ENCODE measurements at regions not wholly inside any gene's neighbourhood (a gene's known extent, or its start where the extent isn't known, plus 50 kb on each side); places are given as distances from the start of the nearest gene placed in this dataset.

DNA sequence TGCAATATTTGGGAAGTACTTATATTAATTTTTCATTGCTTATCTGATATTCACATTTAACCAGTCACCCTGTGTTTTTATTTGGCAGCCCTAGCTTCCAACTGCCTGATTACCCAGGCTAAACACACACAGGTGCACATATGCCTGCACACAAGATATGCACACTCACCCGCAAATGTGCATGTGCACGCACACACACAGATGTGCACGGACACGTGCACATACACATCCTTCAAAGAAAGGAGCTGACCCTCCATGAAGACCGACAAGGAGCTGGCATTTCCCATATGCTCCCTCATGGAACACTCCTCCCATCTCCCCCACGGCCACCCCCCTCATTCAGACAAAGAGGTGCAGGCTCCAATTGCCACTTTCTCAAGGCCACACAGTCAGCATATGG is 242.2 kb downstream of the ENGASE start:
- ChIA-PET CTCF (ENCODE audit: low intra/inter-chr PET ratio, low total read pairs) (no interaction called here), POLR2A (no interaction called here)
- Histone ChIP-seq H3K4me2 (ENCODE audit: low read depth, low read length) (no peak overlapping the region), H3K9me3 (ENCODE audit: low read length) (no peaks in the 10 kb centered on the region), H3K27me3 (ENCODE audit: control insufficient read depth in 1 of 2, insufficient read depth in 2 of 2, low read length in 2 of 2) (peaks cover 24 to 90% of the 10 kb centered on the region in 2 experiments), H2AFZ (ENCODE audit: low read length) (no peak overlapping the region), H3K4me1 (ENCODE audit: insufficient read depth, low read length) (no peaks in the 10 kb centered on the region), H3K9ac (ENCODE audit: insufficient read depth, low read depth, low read length) (no peak overlapping the region), H3K27ac (ENCODE audit: extremely low read length, insufficient read depth, low read length) (no peak overlapping the region), H3K79me2 (ENCODE audit: insufficient read depth, low read length) (no peaks in the 10 kb centered on the region), H3K36me3 (replicated peaks in 1 of 2; ENCODE audit: control insufficient read depth in 1 of 2, insufficient read depth in 2 of 2, low read length in 2 of 2) (no peaks in the 10 kb centered on the region), H3K4me3 (replicated peaks in 1 of 3; ENCODE audit: insufficient read depth in 1 of 3, low read depth in 2 of 3, low read length in 3 of 3) (no peak overlapping the region), H4K20me1 (ENCODE audit: insufficient read depth, low read length) (no peaks in the 10 kb centered on the region; the same call in 1 of the 2 replicates)
- 9% methylated on average over 6 of the region's 6 CpGs for WGBS (ENCODE audit: low lambda C conversion rate)
- TF ChIP-seq ZNF766 (CRISPR knock-in tag; IDR thresholded peaks at IDR 0.05; ENCODE audit: borderline replicate concordance): no peak
- no peak for TF ChIP-seq RELA (CRISPR knock-in tag; IDR thresholded peaks at IDR 0.05)
- TF ChIP-seq, protein P1, sequence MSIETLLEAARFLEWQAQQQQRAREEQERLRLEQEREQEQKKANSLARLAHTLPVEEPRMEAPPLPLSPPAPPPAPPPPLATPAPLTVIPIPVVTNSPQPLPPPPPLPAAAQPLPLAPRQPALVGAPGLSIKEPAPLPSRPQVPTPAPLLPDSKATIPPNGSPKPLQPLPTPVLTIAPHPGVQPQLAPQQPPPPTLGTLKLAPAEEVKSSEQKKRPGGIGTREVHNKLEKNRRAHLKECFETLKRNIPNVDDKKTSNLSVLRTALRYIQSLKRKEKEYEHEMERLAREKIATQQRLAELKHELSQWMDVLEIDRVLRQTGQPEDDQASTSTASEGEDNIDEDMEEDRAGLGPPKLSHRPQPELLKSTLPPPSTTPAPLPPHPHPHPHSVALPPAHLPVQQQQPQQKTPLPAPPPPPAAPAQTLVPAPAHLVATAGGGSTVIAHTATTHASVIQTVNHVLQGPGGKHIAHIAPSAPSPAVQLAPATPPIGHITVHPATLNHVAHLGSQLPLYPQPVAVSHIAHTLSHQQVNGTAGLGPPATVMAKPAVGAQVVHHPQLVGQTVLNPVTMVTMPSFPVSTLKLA (IDR thresholded peaks at IDR 0.05): peak; percentile 97
- TF ChIP-seq, protein P2, sequence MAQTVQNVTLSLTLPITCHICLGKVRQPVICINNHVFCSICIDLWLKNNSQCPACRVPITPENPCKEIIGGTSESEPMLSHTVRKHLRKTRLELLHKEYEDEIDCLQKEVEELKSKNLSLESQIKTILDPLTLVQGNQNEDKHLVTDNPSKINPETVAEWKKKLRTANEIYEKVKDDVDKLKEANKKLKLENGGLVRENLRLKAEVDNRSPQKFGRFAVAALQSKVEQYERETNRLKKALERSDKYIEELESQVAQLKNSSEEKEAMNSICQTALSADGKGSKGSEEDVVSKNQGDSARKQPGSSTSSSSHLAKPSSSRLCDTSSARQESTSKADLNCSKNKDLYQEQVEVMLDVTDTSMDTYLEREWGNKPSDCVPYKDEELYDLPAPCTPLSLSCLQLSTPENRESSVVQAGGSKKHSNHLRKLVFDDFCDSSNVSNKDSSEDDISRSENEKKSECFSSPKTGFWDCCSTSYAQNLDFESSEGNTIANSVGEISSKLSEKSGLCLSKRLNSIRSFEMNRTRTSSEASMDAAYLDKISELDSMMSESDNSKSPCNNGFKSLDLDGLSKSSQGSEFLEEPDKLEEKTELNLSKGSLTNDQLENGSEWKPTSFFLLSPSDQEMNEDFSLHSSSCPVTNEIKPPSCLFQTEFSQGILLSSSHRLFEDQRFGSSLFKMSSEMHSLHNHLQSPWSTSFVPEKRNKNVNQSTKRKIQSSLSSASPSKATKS (CRISPR knock-in tag; IDR thresholded peaks at IDR 0.05): no peak
- TF ChIP-seq ZNF430 (CRISPR knock-in tag; IDR thresholded peaks at IDR 0.05): no peak
- ATAC-seq (no peak), FAIRE-seq (no peak), DNase-seq (ENCODE audit: low spot score) (no peak)
- BruUV-seq (replicated peaks): no TSS peak
- in situ Hi-C loops (cut with HindIII; ENCODE audit: extremely low pct_ligation_motif_present, low pct_unique_long_range_greater_than_20kb) (no loop called here), intact Hi-C loops (cut with micrococcal nuclease; ENCODE audit: unreplicated experiment) (no loop called here)

Measured in HepG2 (cell line).